T-cell (primary cell): ENCODE measurements at regions not wholly inside any gene's neighbourhood (a gene's known extent, or its start where the extent isn't known, plus 50 kb on each side); places are given as distances from the start of the nearest gene placed in this dataset.

Experiments used
- ATAC-seq, 4 experiments: fragments of 200-7000 bp in 3 of 4; fragments of 150-1000 bp in 1 of 4; cut with Tn5 transposase; replicated peaks in 1 of 4; 1 replicate in 3 of 4; 2 replicates in 1 of 4; pipeline ENCODE4 v1.10.0; 2021; ENCODE audit warnings: moderate library complexity in 3 of 4, mild to moderate bottlenecking in 2 of 4, moderate number of reproducible peaks in 1 of 4
- CTCF ChIA-PET, 2 donors: fragments of 300-600 bp; sonication (Branson Sonifier 250); formaldehyde crosslinking; loops; one replicate each; lab custom pipeline; 2022; ENCODE audit warnings: antibody characterized with exemption in 2 of 2; lab: Charles Lee
- POLR2A ChIA-PET, 2 donors: fragments of 300-600 bp; sonication (Branson Sonifier 250); formaldehyde crosslinking; loops; one replicate each; lab custom pipeline; 2022; ENCODE audit warnings: antibody characterized with exemption in 2 of 2; lab: Charles Lee
- DNase-seq, 35 experiments: peaks; one replicate each; pipeline versions ENCODE4 v3.0.0 to v3.0.0-alpha.2; 2013 to 2023
- H3K27ac ChIP-seq: one replicate; pipeline ENCODE4 v1.5.1; 2013; ENCODE audit warnings: low read length
- H3K27me3 ChIP-seq, 2 experiments: replicated peaks in 1 of 2; 1 replicate in 1 of 2; 2 replicates in 1 of 2; pipeline versions ENCODE4 v1.6.1 to v1.7.0; 2013; ENCODE audit warnings: low read length in 1 of 2, mixed read lengths in 1 of 2; ENCODE audit not compliant: control insufficient read depth in 2 of 2, insufficient read depth in 2 of 2; ENCODE audit errors: extremely low read depth in 1 of 2
- H3K36me3 ChIP-seq, 2 donors: 1 replicate in 1 of 2; 2 replicates in 1 of 2; pipeline versions ENCODE4 v1.6.1 to v1.7.0; 2013; ENCODE audit warnings: low read length in 1 of 2; ENCODE audit not compliant: control insufficient read depth in 2 of 2, insufficient read depth in 1 of 2; ENCODE audit errors: extremely low read depth in 1 of 2
- H3K4me1 ChIP-seq, 2 experiments: 1 replicate in 1 of 2; 2 replicates in 1 of 2; pipeline versions ENCODE4 v1.6.1 to v1.7.0; 2013; ENCODE audit warnings: low read length in 2 of 2, mixed read lengths in 1 of 2; ENCODE audit not compliant: insufficient read depth in 2 of 2, control insufficient read depth in 1 of 2; ENCODE audit errors: extremely low read depth in 1 of 2
- H3K4me3 ChIP-seq, 2 donors: 1 replicate in 1 of 2; 2 replicates in 1 of 2; pipeline versions ENCODE4 v1.5.1 to v1.7.0; 2013; ENCODE audit warnings: mild to moderate bottlenecking in 2 of 2, low read length in 1 of 2, moderate library complexity in 1 of 2; ENCODE audit not compliant: control insufficient read depth in 1 of 2; ENCODE audit errors: extremely low read depth in 1 of 2
- H3K9me3 ChIP-seq: 2 replicates; pipeline ENCODE4 v1.7.0; 2013
- H3K27ac Mint-ChIP-seq, 2 donors: one replicate each; pipeline ENCODE4 v1.8.0; 2020 to 2021; ENCODE audit warnings: mild to moderate bottlenecking in 2 of 2, mixed read lengths in 2 of 2
- H3K27me3 Mint-ChIP-seq, 2 donors: one replicate each; pipeline ENCODE4 v1.8.0; 2021 to 2022; ENCODE audit warnings: mixed read lengths in 2 of 2
- H3K36me3 Mint-ChIP-seq: one replicate; pipeline ENCODE4 v1.8.0; 2021; ENCODE audit warnings: mixed read lengths
- H3K4me1 Mint-ChIP-seq, 3 donors: one replicate each; pipeline ENCODE4 v1.8.0; 2020 to 2022; ENCODE audit warnings: mixed read lengths in 3 of 3, mild to moderate bottlenecking in 1 of 3
- H3K4me3 Mint-ChIP-seq, 3 donors: one replicate each; pipeline ENCODE4 v1.8.0; 2020 to 2022; ENCODE audit warnings: mild to moderate bottlenecking in 3 of 3, mixed read lengths in 3 of 3, moderate library complexity in 3 of 3
- H3K9me3 Mint-ChIP-seq, 3 donors: one replicate each; pipeline ENCODE4 v1.8.0; 2020 to 2022; ENCODE audit warnings: mixed read lengths in 3 of 3
- WGBS: methylation state at CpG from one replicate; pipeline ENCODE4 v1.1.5; 2013; ENCODE audit warnings: missing lambda C conversion rate; ENCODE audit not compliant: insufficient coverage; 5-methylcytosine and 5-hydroxymethylcytosine counted together

DNA sequence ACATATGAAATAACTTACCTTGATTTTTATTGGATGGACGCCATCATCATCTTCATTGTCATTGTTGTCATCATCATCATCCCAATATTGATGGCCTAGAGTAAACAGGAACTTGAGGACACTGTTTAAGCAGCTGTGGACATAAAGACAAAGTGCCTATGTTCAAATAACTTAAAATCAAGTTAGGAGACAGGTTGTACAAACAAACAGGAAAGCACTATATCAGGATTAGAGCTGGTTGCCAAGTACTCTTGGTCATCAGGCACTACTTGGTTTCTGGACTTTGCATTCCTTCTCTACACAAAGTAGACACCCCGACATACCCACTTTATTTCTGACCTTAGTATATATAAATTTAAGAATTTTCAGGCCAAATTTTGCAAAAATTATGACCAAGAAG lies 608.6 kb downstream of the KLHL13 start:
- DNase-seq (no peak), ATAC-seq (no peak)
- no peaks in the 10 kb centered on the region for H3K27me3 ChIP-seq
- WGBS = no CpG with 5 or more reads among the region's 2 CpGs
- ChIA-PET CTCF (no interaction called here), POLR2A (no interaction called here)
- no peaks in the 10 kb centered on the region for H3K4me1 ChIP-seq
- Mint-ChIP-seq H3K4me3 (no peak overlapping the region), H3K9me3 (peaks cover 0 to 4% (median 4%) of the 10 kb centered on the region in 3 donors), H3K27me3 (no peaks in the 10 kb centered on the region), H3K4me1 (no peaks in the 10 kb centered on the region), H3K27ac (no peak overlapping the region), H3K36me3 (no peaks in the 10 kb centered on the region)
- H3K27ac ChIP-seq = no peak overlapping the region
- H3K36me3 ChIP-seq = no peaks in the 10 kb centered on the region
- H3K4me3 ChIP-seq = no peak overlapping the region
- no peaks in the 10 kb centered on the region for H3K9me3 ChIP-seq

GRCh38 chrX:117487421-117487820 lies 629.2 kb downstream of the KLHL13 start:
- POLR2A ChIA-PET = no interaction called here
- H3K9me3 Mint-ChIP-seq = peaks cover 0 to 5% (median 0%) of the 10 kb centered on the region in 3 donors
- Histone ChIP-seq H3K27ac (no peak overlapping the region), H3K9me3 (no peaks in the 10 kb centered on the region), H3K27me3 (no peaks in the 10 kb centered on the region), H3K4me3 (no peak overlapping the region), H3K36me3 (no peaks in the 10 kb centered on the region), H3K4me1 (no peaks in the 10 kb centered on the region)
- H3K27ac Mint-ChIP-seq = no peak overlapping the region
- no peaks in the 10 kb centered on the region for H3K36me3 Mint-ChIP-seq
- CTCF ChIA-PET = no interaction called here
- peaks cover 0 to 14% of the 10 kb centered on the region in 2 donors for H3K27me3 Mint-ChIP-seq
- no CpG with 5 or more reads among the region's 1 CpG for WGBS
- DNase-seq = no peak
- H3K4me1 Mint-ChIP-seq = no peaks in the 10 kb centered on the region
- ATAC-seq = no peak
- no peak overlapping the region for H3K4me3 Mint-ChIP-seq

GRCh38 chrX:117483950-117484349 lies 632.7 kb downstream of the KLHL13 start:
- Mint-ChIP-seq H3K9me3 (no peaks in the 10 kb centered on the region), H3K27me3 (peaks cover 0 to 14% of the 10 kb centered on the region in 2 donors), H3K27ac (no peak overlapping the region), H3K4me1 (no peaks in the 10 kb centered on the region), H3K36me3 (no peaks in the 10 kb centered on the region), H3K4me3 (no peak overlapping the region)
- no peaks in the 10 kb centered on the region for H3K27me3 ChIP-seq
- H3K36me3 ChIP-seq = no peaks in the 10 kb centered on the region
- H3K27ac ChIP-seq = no peak overlapping the region
- 93% methylated on average over 2 of the region's 6 CpGs for WGBS
- DNase-seq = no peak
- ChIA-PET CTCF (no interaction called here), POLR2A (no interaction called here)
- H3K4me1 ChIP-seq = no peaks in the 10 kb centered on the region
- no peaks in the 10 kb centered on the region for H3K9me3 ChIP-seq
- no peak for ATAC-seq
- no peak overlapping the region for H3K4me3 ChIP-seq

DNA sequence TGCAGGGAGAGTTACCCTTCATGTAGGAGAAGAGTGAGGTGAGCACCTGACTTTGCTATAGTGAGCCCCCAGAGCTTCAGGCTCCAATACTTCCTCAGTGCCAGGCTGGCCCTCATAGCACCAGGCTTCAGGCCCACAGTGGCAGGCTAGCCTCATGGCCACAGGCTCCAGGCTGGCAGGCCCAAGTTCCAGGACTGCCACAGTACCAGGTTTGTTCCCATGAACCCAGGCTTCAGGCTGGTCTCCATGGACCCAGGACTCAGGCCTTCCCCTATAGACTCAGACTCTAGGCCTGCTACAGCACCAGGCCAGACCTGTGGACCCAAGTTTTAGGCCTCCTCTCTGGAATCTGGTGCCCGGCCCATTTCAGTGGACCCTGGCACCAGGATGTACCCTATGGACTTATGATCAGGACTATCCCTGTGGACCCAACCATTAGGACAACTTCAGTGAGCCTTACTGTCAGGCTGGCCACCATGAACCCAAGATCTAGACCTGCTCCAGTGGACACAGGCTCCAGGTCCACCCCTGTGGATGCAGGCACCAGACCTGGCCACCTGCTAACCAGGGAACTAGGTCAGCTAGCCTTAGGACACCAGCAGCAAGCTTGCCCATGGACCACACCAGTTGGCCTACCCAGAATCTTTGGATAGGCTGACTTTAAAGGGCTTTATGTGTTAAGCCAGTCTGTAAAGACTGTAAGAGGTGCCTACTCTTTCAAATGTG lies 658.2 kb downstream of the KLHL13 start:
- ChIA-PET POLR2A (no interaction called here), CTCF (no interaction called here)
- Histone ChIP-seq H3K27ac (no peak overlapping the region), H3K36me3 (no peaks in the 10 kb centered on the region), H3K4me3 (no peak overlapping the region), H3K4me1 (no peaks in the 10 kb centered on the region), H3K9me3 (no peaks in the 10 kb centered on the region), H3K27me3 (no peaks in the 10 kb centered on the region)
- H3K27ac Mint-ChIP-seq = no peak overlapping the region
- H3K4me3 Mint-ChIP-seq = no peak overlapping the region
- H3K27me3 Mint-ChIP-seq = no peaks in the 10 kb centered on the region
- ATAC-seq (no peak), DNase-seq (no peak)
- no CpG with 5 or more reads among the region's 1 CpG for WGBS
- no peaks in the 10 kb centered on the region for H3K36me3 Mint-ChIP-seq
- H3K9me3 Mint-ChIP-seq = peaks cover 0 to 3% (median 0%) of the 10 kb centered on the region in 3 donors
- no peaks in the 10 kb centered on the region for H3K4me1 Mint-ChIP-seq

DNA sequence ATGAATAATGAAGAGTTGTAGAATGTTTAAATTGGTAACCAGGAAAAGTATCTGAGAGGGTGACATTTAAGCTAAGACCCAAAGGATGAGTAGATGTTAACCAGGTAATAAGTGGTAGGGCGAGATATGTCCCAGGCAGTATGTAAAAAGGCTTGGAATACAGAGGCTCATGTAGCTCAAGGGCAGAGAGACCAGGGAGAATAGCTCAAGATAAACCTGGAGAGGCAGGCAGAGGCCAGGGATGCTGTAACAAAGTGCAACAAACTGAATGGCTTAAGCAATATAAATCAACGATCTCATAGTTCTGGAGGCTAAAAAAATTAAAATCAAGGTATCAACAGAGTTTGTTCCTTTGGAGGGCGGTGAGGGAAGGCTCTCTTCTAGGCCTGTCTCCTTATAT lies 660.8 kb downstream of the KLHL13 start:
- no peak overlapping the region for H3K27ac ChIP-seq
- no peak for ATAC-seq
- no peaks in the 10 kb centered on the region for H3K9me3 Mint-ChIP-seq
- no peak overlapping the region for H3K27ac Mint-ChIP-seq
- ChIA-PET POLR2A (no interaction called here), CTCF (no interaction called here)
- H3K36me3 ChIP-seq = no peaks in the 10 kb centered on the region
- no peak overlapping the region for H3K4me3 ChIP-seq
- no peaks in the 10 kb centered on the region for H3K27me3 ChIP-seq
- H3K27me3 Mint-ChIP-seq = no peaks in the 10 kb centered on the region
- H3K4me3 Mint-ChIP-seq = no peak overlapping the region
- no peaks in the 10 kb centered on the region for H3K9me3 ChIP-seq
- DNase-seq = no peak
- no peaks in the 10 kb centered on the region for H3K4me1 ChIP-seq
- no peaks in the 10 kb centered on the region for H3K4me1 Mint-ChIP-seq
- no peaks in the 10 kb centered on the region for H3K36me3 Mint-ChIP-seq
- 17% methylated on average over 1 of the region's 3 CpGs for WGBS

DNA sequence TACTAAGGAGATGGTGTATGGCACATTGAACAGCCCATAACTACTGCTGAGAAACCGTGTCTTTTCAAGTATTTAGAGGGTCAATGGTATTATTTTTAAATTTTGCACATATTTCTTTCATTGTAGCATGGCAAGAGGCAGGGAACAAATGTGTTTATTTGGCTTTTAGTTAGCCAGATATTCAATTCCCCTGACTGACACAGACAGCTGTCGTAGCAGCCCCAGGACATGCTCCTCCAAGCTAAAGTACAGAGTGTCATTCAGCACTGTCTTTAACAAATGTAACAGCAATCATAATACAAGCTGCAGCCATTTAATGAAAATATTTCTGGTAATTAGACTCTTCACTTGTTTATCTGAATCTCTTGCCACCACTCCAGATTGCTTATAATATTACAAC lies 687.1 kb downstream of the KLHL13 start:
- no CpG with 5 or more reads among the region's 2 CpGs for WGBS
- CTCF ChIA-PET = no interaction called here
- no peak overlapping the region for H3K27ac ChIP-seq
- ATAC-seq = no peak
- H3K36me3 ChIP-seq = no peaks in the 10 kb centered on the region
- DNase-seq = no peak
- H3K27me3 ChIP-seq = no peaks in the 10 kb centered on the region
- no peak overlapping the region for H3K4me3 Mint-ChIP-seq
- no peaks in the 10 kb centered on the region for H3K9me3 ChIP-seq
- H3K27ac Mint-ChIP-seq = no peak overlapping the region
- H3K36me3 Mint-ChIP-seq = no peaks in the 10 kb centered on the region
- H3K9me3 Mint-ChIP-seq = no peaks in the 10 kb centered on the region
- no peak overlapping the region for H3K4me3 ChIP-seq
- H3K27me3 Mint-ChIP-seq = peaks cover 0 to 7% of the 10 kb centered on the region in 2 donors
- no peaks in the 10 kb centered on the region for H3K4me1 ChIP-seq
- H3K4me1 Mint-ChIP-seq = no peaks in the 10 kb centered on the region
- POLR2A ChIA-PET = no interaction called here
